VCaP (cell line): ENCODE measurements at regions not wholly inside any gene's neighbourhood (a gene's known extent, or its start where the extent isn't known, plus 50 kb on each side); places are given as distances from the start of the nearest gene placed in this dataset.
"Not testable (repeated sequence)": the region's sequence is repeated elsewhere in the genome, so short reads cannot be mapped to it uniquely, and the experiment has no call there.

Source experiments
- H3K27ac ChIP-seq: fragments of 450-650 bp; 2 replicates; pipeline ENCODE4 v1.5.1; 2017
- CTCF ChIP-seq: fragments of 450-650 bp; conservative IDR thresholded peaks from 2 replicates; pipeline ENCODE4 v1.5.1; 2017; ENCODE audit warnings: mild to moderate bottlenecking, moderate library complexity

DNA sequence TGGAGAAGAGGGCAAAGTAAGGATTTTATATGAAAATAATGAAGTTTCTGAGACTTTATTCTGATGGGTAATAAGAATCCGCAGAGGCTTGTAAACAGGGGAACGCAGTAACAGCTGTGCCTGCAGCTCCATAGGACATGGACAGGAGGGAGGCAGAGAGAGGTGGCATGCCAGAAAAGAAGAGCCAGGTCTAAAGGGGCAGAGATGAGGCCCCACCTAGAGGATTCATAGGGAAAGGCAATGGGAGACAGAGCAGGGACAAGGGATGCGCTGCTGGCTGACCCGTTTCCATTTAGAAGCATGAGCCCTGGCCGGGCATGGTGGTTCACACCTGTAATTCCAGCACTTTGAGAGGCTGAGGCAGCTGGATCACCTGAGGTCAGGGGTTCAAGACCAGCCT lies 340.3 kb upstream of the CDH5 start:
- peak; percentile 78 for TF ChIP-seq CTCF
- no peak overlapping the region for H3K27ac ChIP-seq

- H3K27ac ChIP-seq: no peak overlapping the region
- TF ChIP-seq CTCF: no peak
Measured at GRCh38 chr16:66025751-66026150, 340.7 kb upstream of the CDH5 start.

GRCh38 chr16:66024567-66024966 lies 341.9 kb upstream of the CDH5 start:
- not testable (repeated sequence) for H3K27ac ChIP-seq

DNA sequence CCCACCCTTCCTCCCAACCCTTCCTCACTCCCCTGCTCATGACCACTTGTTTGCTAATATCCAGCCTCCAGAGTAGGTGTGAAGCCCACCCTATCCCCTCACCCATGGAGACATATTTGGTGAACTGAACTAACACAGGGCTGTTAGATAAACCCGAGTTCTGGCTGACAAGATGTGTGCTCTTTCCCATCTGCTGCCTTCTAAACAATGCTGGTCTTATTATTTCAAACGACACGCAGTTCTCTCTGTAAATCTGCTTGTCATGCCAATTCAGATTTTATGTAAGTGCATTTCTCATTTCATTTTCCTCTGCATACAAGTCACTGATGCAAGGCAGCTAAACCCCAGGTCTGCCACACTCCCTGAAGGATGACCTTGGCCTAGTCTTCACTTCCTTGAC lies 343.0 kb upstream of the CDH5 start:
- H3K27ac ChIP-seq: no peak overlapping the region

GRCh38 chr16:66020642-66021041 lies 345.8 kb upstream of the CDH5 start:
- no peak for TF ChIP-seq CTCF
- no peak overlapping the region for H3K27ac ChIP-seq

More for the DNA sequence above, 343.0 kb upstream of the CDH5 start:
- no peak for TF ChIP-seq CTCF

DNA sequence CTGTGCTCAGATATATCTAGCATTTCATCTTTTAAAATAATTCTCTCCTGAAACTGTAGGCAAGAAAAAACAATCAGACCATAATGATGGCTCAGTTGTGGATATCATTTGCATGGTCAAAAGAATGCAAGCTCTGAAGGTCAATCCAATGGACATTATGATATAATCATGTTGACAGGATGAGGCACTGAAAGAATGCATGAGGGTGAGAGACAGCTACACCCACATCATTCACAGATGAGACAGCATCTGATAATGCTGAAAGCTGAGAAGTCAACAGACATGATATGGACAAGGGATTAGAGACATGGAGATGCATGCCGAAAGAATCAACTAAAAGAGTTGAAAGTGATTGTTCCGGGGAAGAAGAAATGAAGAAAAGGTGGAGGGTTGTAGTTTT lies 346.4 kb upstream of the CDH5 start:
- TF ChIP-seq CTCF: no peak
- no peak overlapping the region for H3K27ac ChIP-seq

DNA sequence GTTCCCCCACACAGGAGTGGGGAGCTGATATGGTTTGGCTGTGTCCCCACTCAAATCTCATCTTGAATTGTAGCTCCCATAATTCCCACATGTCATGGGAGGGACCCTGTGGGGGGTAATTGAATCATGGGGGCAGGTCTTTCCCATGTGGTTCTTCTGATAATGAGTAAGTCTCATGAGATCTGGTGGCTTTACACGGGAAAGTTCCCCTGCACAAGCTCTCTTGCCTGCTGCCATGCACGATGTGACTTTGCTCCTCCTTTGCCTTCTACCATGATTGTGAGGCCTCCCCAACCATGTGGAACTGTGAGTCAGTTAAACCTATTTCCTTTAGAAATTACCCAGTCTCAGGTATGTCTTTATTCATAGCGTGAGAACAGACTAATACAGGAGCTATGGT lies 347.0 kb upstream of the CDH5 start:
- not testable (repeated sequence) for H3K27ac ChIP-seq

- H3K27ac ChIP-seq: no peak overlapping the region
- no peak for TF ChIP-seq CTCF
Measured at GRCh38 chr16:66014221-66014620, 352.3 kb upstream of the CDH5 start.

GRCh38 chr16:66013486-66013885 lies 353.0 kb upstream of the CDH5 start:
- no peak for TF ChIP-seq CTCF
- no peak overlapping the region for H3K27ac ChIP-seq
